ENCODE measurements at regions not wholly inside any gene's neighbourhood (a gene's known extent, or its start where the extent isn't known, plus 50 kb on each side); places are given as distances from the start of the nearest gene placed in this dataset.
"Not testable (repeated sequence)": the region's sequence is repeated elsewhere in the genome, so short reads cannot be mapped to it uniquely, and the experiment has no call there.

- DNase-seq (ENCODE audit: low read depth) = no peak
Measured at GRCh38 chr2:39930175-39930917, 151.3 kb upstream of the THUMPD2 start.

GRCh38 chr2:39929531-39929930, 150.5 kb upstream of the THUMPD2 start:
- DNase-seq (ENCODE audit: low read depth) = no peak

- no peak for DNase-seq (ENCODE audit: low read depth)
Measured at GRCh38 chr2:39925312-39925711, 146.3 kb upstream of the THUMPD2 start.

- no peak for DNase-seq (ENCODE audit: low read depth)
Measured at GRCh38 chr2:39923455-39923854, 144.4 kb upstream of the THUMPD2 start.

- DNase-seq (ENCODE audit: low read depth) = no peak
Measured at GRCh38 chr2:39922679-39923405, 143.8 kb upstream of the THUMPD2 start.

- DNase-seq (ENCODE audit: low read depth) = no peak
Measured at GRCh38 chr2:39920307-39920801, 141.3 kb upstream of the THUMPD2 start.

- no peak for DNase-seq (ENCODE audit: low read depth)
Measured at GRCh38 chr2:39919511-39920306, 140.7 kb upstream of the THUMPD2 start.

GRCh38 chr2:39918886-39919285, 139.8 kb upstream of the THUMPD2 start:
- no peak for DNase-seq (ENCODE audit: low read depth)

- DNase-seq (ENCODE audit: low read depth) = not testable (repeated sequence)
Measured at GRCh38 chr2:39917371-39917770, 138.3 kb upstream of the THUMPD2 start.

GRCh38 chr2:39914949-39915348, 135.9 kb upstream of the THUMPD2 start:
- no peak for DNase-seq (ENCODE audit: low read depth)

GRCh38 chr2:39913648-39914461, 134.8 kb upstream of the THUMPD2 start:
- DNase-seq (ENCODE audit: low read depth) = peak; percentile 61

- DNase-seq (ENCODE audit: low read depth) = peak; percentile 56
Measured at GRCh38 chr2:39902103-39902502, 123.0 kb upstream of the THUMPD2 start.

GRCh38 chr2:39898934-39899333, 119.9 kb upstream of the THUMPD2 start:
- peak; percentile 52 for DNase-seq (ENCODE audit: low read depth)

GRCh38 chr2:39897273-39897672, 118.2 kb upstream of the THUMPD2 start:
- DNase-seq (ENCODE audit: low read depth) = no peak

- DNase-seq (ENCODE audit: low read depth) = no peak
Measured at GRCh38 chr2:39894082-39894481, 115.0 kb upstream of the THUMPD2 start.

GRCh38 chr2:39893616-39894015, 114.6 kb upstream of the THUMPD2 start:
- peak; percentile 31 for DNase-seq (ENCODE audit: low read depth)

- no peak for DNase-seq (ENCODE audit: low read depth)
Measured at GRCh38 chr2:39881948-39882347, 102.9 kb upstream of the THUMPD2 start.

- DNase-seq (ENCODE audit: low read depth) = peak; percentile 63
Measured at GRCh38 chr2:39881494-39881893, 102.4 kb upstream of the THUMPD2 start.

GRCh38 chr2:39879001-39879400, 99.9 kb upstream of the THUMPD2 start:
- DNase-seq (ENCODE audit: low read depth) = not testable (repeated sequence)

GRCh38 chr2:39875914-39876267, 96.8 kb upstream of the THUMPD2 start:
- no peak for DNase-seq (ENCODE audit: low read depth)

Measured in HT1080 (cell line).